Kidney (tissue), 13 donors: ENCODE measurements at regions not wholly inside any gene's neighbourhood (a gene's known extent, or its start where the extent isn't known, plus 50 kb on each side); places are given as distances from the start of the nearest gene placed in this dataset.
"Not testable (repeated sequence)": the region's sequence is repeated elsewhere in the genome, so short reads cannot be mapped to it uniquely, and the experiment has no call there.

Experiments
- DNase-seq, 5 donors: peaks; one replicate each; pipeline ENCODE4 v3.0.0-alpha.2; 2013 to 2020
- FAIRE-seq: peaks from 2 replicates; lab custom pipeline; 2012; peaks lifted over from hg19 to GRCh38; lab: Jason Lieb, UNC
- H3K27ac ChIP-seq, 2 donors: one replicate each; pipeline ENCODE4 v1.7.0; 2013; ENCODE audit warnings: low read depth in 2 of 2, low read length in 2 of 2, inconsistent platforms in 1 of 2
- H3K27me3 ChIP-seq: one replicate; pipeline ENCODE4 v1.7.1; 2013; ENCODE audit warnings: low read length, inconsistent platforms; ENCODE audit not compliant: control insufficient read depth, insufficient read depth
- H3K36me3 ChIP-seq, 3 donors: one replicate each; pipeline versions ENCODE4 v1.7.0 to v1.7.1; 2013; ENCODE audit warnings: low read length in 3 of 3, control low read depth in 1 of 3, inconsistent platforms in 1 of 3; ENCODE audit not compliant: insufficient read depth in 3 of 3, control insufficient read depth in 2 of 3
- H3K4me1 ChIP-seq, 3 donors: one replicate each; pipeline versions ENCODE4 v1.7.0 to v1.7.1; 2013; ENCODE audit warnings: low read length in 3 of 3, inconsistent platforms in 1 of 3, low read depth in 1 of 3; ENCODE audit not compliant: control insufficient read depth in 2 of 3, insufficient read depth in 2 of 3
- H3K4me3 ChIP-seq, 3 donors: one replicate each; pipeline versions ENCODE4 v1.7.0 to v1.8.1; 2013; ENCODE audit warnings: low read length in 3 of 3, control low read depth in 1 of 3, inconsistent platforms in 1 of 3
- H3K9ac ChIP-seq, 3 donors: one replicate each; pipeline versions ENCODE4 v1.7.0 to v1.7.1; 2013; ENCODE audit warnings: low read length in 3 of 3, control low read depth in 1 of 3, inconsistent platforms in 1 of 3
- H3K9me3 ChIP-seq, 3 donors: one replicate each; pipeline versions ENCODE4 v1.7.0 to v1.7.1; 2013; ENCODE audit warnings: low read length in 3 of 3, control low read depth in 1 of 3, inconsistent platforms in 1 of 3; ENCODE audit not compliant: control insufficient read depth in 2 of 3, insufficient read depth in 1 of 3
- CTCF ChIP-seq: IDR thresholded peaks from 3 replicates; pipeline ENCODE4 v1.5.1; 2012; ENCODE audit warnings: mild to moderate bottlenecking, moderate library complexity, borderline replicate concordance; ENCODE audit not compliant: insufficient read depth; ENCODE audit errors: extremely low read depth
- intact Hi-C: fragments of 100-400 bp; cut with DNase I; formaldehyde crosslinking; loops from one replicate; pipeline ENCODE4 v1.11.1; 2022
- donor health status: control.
- donor health status: control.
- donor health status: control.
- donor health status: control.
- donor health status: control.
- donor health status: DM: yes; HTN: yes; CAD: no.
- donor health status: Normal renal cell carcinoma (clear cell type).

GRCh38 chr1:219066631-219067349 is 106.9 kb upstream of the LYPLAL1 start:
- DNase-seq (peak in 2 of 5 donors; percentile 51 to 70), FAIRE-seq (peak; percentile 3)
- Histone ChIP-seq H3K27me3 (no peaks in the 10 kb centered on the region), H3K9ac (no peak overlapping the region), H3K4me3 (no peak overlapping the region), H3K36me3 (no peaks in the 10 kb centered on the region), H3K9me3 (no peaks in the 10 kb centered on the region), H3K27ac (no peak overlapping the region), H3K4me1 (no peaks in the 10 kb centered on the region)
- intact Hi-C loops = no loop called here
- peak; percentile 40 for TF ChIP-seq CTCF

- H3K36me3 ChIP-seq = no peaks in the 10 kb centered on the region
- FAIRE-seq = no peak
Observed at GRCh38 chr1:219067350-219067712, 106.3 kb upstream of the LYPLAL1 start.

GRCh38 chr1:219070395-219070794 is 103.3 kb upstream of the LYPLAL1 start:
- FAIRE-seq, H3K4me3 ChIP-seq, H3K27ac ChIP-seq, intact Hi-C loops, H3K9me3 ChIP-seq, H3K9ac ChIP-seq, DNase-seq, H3K36me3 ChIP-seq, H3K27me3 ChIP-seq, H3K4me1 ChIP-seq: not testable (repeated sequence)

More at GRCh38 chr1:219067350-219067712, 106.3 kb upstream of the LYPLAL1 start:
- TF ChIP-seq CTCF = no peak
- Histone ChIP-seq H3K4me1 (no peaks in the 10 kb centered on the region), H3K4me3 (no peak overlapping the region), H3K9me3 (no peaks in the 10 kb centered on the region), H3K27me3 (no peaks in the 10 kb centered on the region), H3K27ac (no peak overlapping the region), H3K9ac (no peak overlapping the region)
- DNase-seq = no peak
- intact Hi-C loops = no loop called here

- H3K4me1 ChIP-seq = no peaks in the 10 kb centered on the region
- FAIRE-seq = no peak
Observed at GRCh38 chr1:219071209-219071608, 102.5 kb upstream of the LYPLAL1 start.

More at GRCh38 chr1:219071209-219071608, 102.5 kb upstream of the LYPLAL1 start:
- no peak for TF ChIP-seq CTCF
- intact Hi-C loops = no loop called here
- Histone ChIP-seq H3K36me3 (no peaks in the 10 kb centered on the region), H3K4me3 (no peak overlapping the region), H3K9ac (no peak overlapping the region), H3K27me3 (no peaks in the 10 kb centered on the region), H3K27ac (no peak overlapping the region), H3K9me3 (no peaks in the 10 kb centered on the region)
- no peak for DNase-seq
